IMR-90 (cell line): ENCODE measurements at regions not wholly inside any gene's neighbourhood (a gene's known extent, or its start where the extent isn't known, plus 50 kb on each side); places are given as distances from the start of the nearest gene placed in this dataset.

ENCODE experiments used
- ATAC-seq: fragments of 200-7000 bp; cut with Tn5 transposase; 2 replicates; pipeline ENCODE4 v1.9.1; 2020; ENCODE audit warnings: low read depth, mild to moderate bottlenecking, moderate library complexity
- BruUV-seq: library from RNA; stranded (reverse); fragments of 400-500 nt; replicated peaks from 2 replicates; lab custom pipeline; 2021; lab: Mats Ljungman, UMichigan
- CTCF ChIA-PET: fragments of 300-600 bp; formaldehyde crosslinking; extraction: SDS; loops from one replicate; lab custom pipeline; 2021; ENCODE audit warnings: antibody characterized with exemption; lab: Yijun Ruan, JAX
- POLR2A ChIA-PET: fragments of 300-600 bp; sonication (Branson Sonifier 250); formaldehyde crosslinking; loops from one replicate; lab custom pipeline; 2022; ENCODE audit warnings: antibody characterized with exemption; ENCODE audit not compliant: unreplicated experiment; lab: Charles Lee
- DNase-seq: peaks from one replicate; pipeline ENCODE4 v3.0.0; 2013
- H2AFZ ChIP-seq: replicated peaks from 2 replicates; pipeline ENCODE3; 2013; ENCODE audit warnings: low read length, mild to moderate bottlenecking; ENCODE audit not compliant: poor library complexity
- H2AK5ac ChIP-seq: 2 replicates; pipeline ENCODE4 v1.6.1; 2013; ENCODE audit warnings: low read depth, low read length, inconsistent platforms
- H2AK9ac ChIP-seq: replicated peaks from 2 replicates; pipeline ENCODE3; 2013; ENCODE audit warnings: mild to moderate bottlenecking, low read depth, low read length, moderate library complexity; ENCODE audit not compliant: poor library complexity
- H2BK120ac ChIP-seq: 2 replicates; pipeline ENCODE4 v1.6.1; 2013; ENCODE audit warnings: low read depth, low read length, inconsistent platforms
- H2BK15ac ChIP-seq: 3 replicates; pipeline ENCODE4 v1.6.1; 2013; ENCODE audit warnings: low read depth, low read length, inconsistent platforms
- H2BK20ac ChIP-seq: 2 replicates; pipeline ENCODE4 v1.6.1; 2013; ENCODE audit warnings: low read depth, mild to moderate bottlenecking, inconsistent platforms, low read length, moderate library complexity
- H2BK5ac ChIP-seq: 2 replicates; pipeline ENCODE4 v1.6.1; 2013; ENCODE audit warnings: mild to moderate bottlenecking, low read depth, low read length, inconsistent platforms; ENCODE audit not compliant: poor library complexity, severe bottlenecking
- H3K14ac ChIP-seq: replicated peaks from 2 replicates; pipeline ENCODE4 v1.6.1; 2013; ENCODE audit warnings: low read depth, low read length, inconsistent platforms
- H3K18ac ChIP-seq: 2 replicates; pipeline ENCODE4 v1.6.1; 2013; ENCODE audit warnings: low read depth, low read length, control low read depth
- H3K23ac ChIP-seq: 2 replicates; pipeline ENCODE4 v1.6.1; 2013; ENCODE audit warnings: low read depth, low read length, inconsistent platforms
- H3K27ac ChIP-seq: 2 replicates; pipeline ENCODE4 v1.5.1; 2013; ENCODE audit warnings: mild to moderate bottlenecking, control low read depth, low read length; ENCODE audit not compliant: insufficient read depth
- H3K27me3 ChIP-seq: 2 replicates; pipeline ENCODE4 v1.6.1; 2013; ENCODE audit warnings: low read length; ENCODE audit not compliant: control insufficient read depth, insufficient read depth
- H3K36me3 ChIP-seq: 2 replicates; pipeline ENCODE4 v1.6.1; 2013; ENCODE audit warnings: low read length, mixed read lengths; ENCODE audit not compliant: control insufficient read depth, insufficient read depth
- H3K4ac ChIP-seq: 2 replicates; pipeline ENCODE4 v1.6.1; 2013; ENCODE audit warnings: low read depth, low read length, inconsistent platforms
- H3K4me1 ChIP-seq: 2 replicates; pipeline ENCODE4 v1.6.1; 2013; ENCODE audit warnings: low read length, mixed read lengths; ENCODE audit not compliant: control insufficient read depth, insufficient read depth
- H3K4me2 ChIP-seq: 2 replicates; pipeline ENCODE4 v1.6.1; 2013; ENCODE audit warnings: low read depth, mild to moderate bottlenecking, control low read depth, low read length, moderate library complexity
- H3K4me3 ChIP-seq: 2 replicates; pipeline ENCODE4 v1.5.1; 2013; ENCODE audit warnings: low read depth, mild to moderate bottlenecking, control low read depth, low read length, moderate library complexity; ENCODE audit not compliant: insufficient read depth
- H3K56ac ChIP-seq: 2 replicates; pipeline ENCODE4 v1.6.1; 2013; ENCODE audit warnings: low read length, inconsistent platforms; ENCODE audit not compliant: insufficient read depth; ENCODE audit errors: extremely low read depth
- H3K79me1 ChIP-seq, 2 experiments: 2 replicates each; pipeline ENCODE4 v1.6.1; 2013; ENCODE audit warnings: low read length in 2 of 2, inconsistent platforms in 1 of 2, low read depth in 1 of 2
- H3K9ac ChIP-seq: 2 replicates; pipeline ENCODE4 v1.6.1; 2013; ENCODE audit warnings: low read depth, low read length, control low read depth
- H3K9me1 ChIP-seq: 2 replicates; pipeline ENCODE4 v1.6.1; 2013; ENCODE audit warnings: low read length, inconsistent platforms; ENCODE audit not compliant: insufficient read depth
- H3K9me3 ChIP-seq: 2 replicates; pipeline ENCODE4 v1.6.1; 2013; ENCODE audit warnings: low read length; ENCODE audit not compliant: control insufficient read depth, insufficient read depth
- H4K20me1 ChIP-seq: 2 replicates; pipeline ENCODE4 v1.6.1; 2013; ENCODE audit warnings: low read length, inconsistent platforms; ENCODE audit not compliant: insufficient read depth
- H4K5ac ChIP-seq: 2 replicates; pipeline ENCODE4 v1.6.1; 2013; ENCODE audit warnings: mild to moderate bottlenecking, low read depth, low read length, control low read depth
- H4K8ac ChIP-seq, 2 experiments: 2 replicates each; pipeline ENCODE4 v1.6.1; 2013; ENCODE audit warnings: low read depth in 2 of 2, low read length in 2 of 2, control low read depth in 1 of 2, inconsistent platforms in 1 of 2
- H4K91ac ChIP-seq: 2 replicates; pipeline ENCODE4 v1.6.1; 2013; ENCODE audit warnings: low read depth, low read length, inconsistent platforms; ENCODE audit not compliant: insufficient read depth
- BHLHE40 ChIP-seq: fragments of 150-350 bp; IDR thresholded peaks from 2 replicates; pipeline ENCODE4 v1.6.1; 2016; ENCODE audit warnings: mild to moderate bottlenecking, low read depth, low read length
- CEBPB ChIP-seq: IDR thresholded peaks from 2 replicates; pipeline ENCODE4 v1.6.1; 2012; ENCODE audit warnings: low read depth, low read length, improper control_type of control experiment
- ELK1 ChIP-seq: fragments of 150-350 bp; IDR thresholded peaks from 2 replicates; pipeline ENCODE4 v1.6.1; 2016; ENCODE audit warnings: low read depth, mild to moderate bottlenecking, low read length, moderate library complexity, borderline replicate concordance
- FOS ChIP-seq: fragments of 150-350 bp; IDR thresholded peaks from 2 replicates; pipeline ENCODE4 v1.6.1; 2016; ENCODE audit warnings: low read depth, low read length
- MXI1 ChIP-seq: IDR thresholded peaks from 2 replicates; pipeline ENCODE4 v1.6.1; 2012; ENCODE audit warnings: low read depth, mild to moderate bottlenecking, low read length, moderate library complexity, borderline replicate concordance
- POLR2A ChIP-seq: IDR thresholded peaks from 2 replicates; pipeline ENCODE4 v1.6.1; 2012; ENCODE audit warnings: mild to moderate bottlenecking, low read depth, low read length
- RAD21 ChIP-seq: IDR thresholded peaks from 2 replicates; pipeline ENCODE4 v1.6.1; 2012; ENCODE audit warnings: low read length, improper control_type of control experiment
- RCOR1 ChIP-seq: IDR thresholded peaks from 2 replicates; pipeline ENCODE4 v1.6.1; 2012; ENCODE audit warnings: mild to moderate bottlenecking, low read length, improper control_type of control experiment; ENCODE audit not compliant: insufficient replicate concordance
- USF2 ChIP-seq: fragments of 150-350 bp; IDR thresholded peaks from 2 replicates; pipeline ENCODE4 v1.6.1; 2017; ENCODE audit warnings: mild to moderate bottlenecking, antibody characterized with exemption, low read length, low read depth
- WGBS, 2 experiments: methylation state at CpG; one replicate each; pipeline versions ENCODE4 v1.1.5 to v1.1.7; 2013; ENCODE audit warnings: missing lambda C conversion rate in 2 of 2; ENCODE audit not compliant: insufficient read length in 1 of 2; ENCODE audit errors: extremely low coverage in 2 of 2; 5-methylcytosine and 5-hydroxymethylcytosine counted together
- dilution Hi-C: fragments of 300-500 bp; cut with HindIII; formaldehyde crosslinking; loops from one replicate; pipeline ENCODE4 v1.14.3; 2018; ENCODE audit warnings: low sequenced_read_pairs; ENCODE audit not compliant: unreplicated experiment
- in situ Hi-C: fragments of 300-500 bp; cut with MboI; formaldehyde crosslinking; loops from 3 replicates; pipeline ENCODE4 v1.14.3; 2019; ENCODE audit warnings: low sequenced_read_pairs, inconsistent platforms, mixed read lengths
- intact Hi-C: fragments of 100-400 bp; cut with micrococcal nuclease; formaldehyde crosslinking; loops from 2 replicates; pipeline ENCODE4 v1.10.0; 2022

- in situ Hi-C loops (no loop called here), dilution Hi-C loops (no loop called here), intact Hi-C loops (no loop called here)
- ChIA-PET POLR2A (no interaction called here), CTCF (no interaction called here)
- H3K9me3 ChIP-seq = no peaks in the 10 kb centered on the region; the same call in 1 of the 2 replicates
- H3K23ac ChIP-seq = no peak overlapping the region
- no peak overlapping the region for H3K14ac ChIP-seq
- no peak overlapping the region for H3K4me2 ChIP-seq
- peak; percentile 16 for DNase-seq
- peaks cover 3% of the 10 kb centered on the region for H3K27me3 ChIP-seq
- no peaks in the 10 kb centered on the region for H4K20me1 ChIP-seq
- no peak overlapping the region for H3K4ac ChIP-seq
- H4K8ac ChIP-seq = no peak overlapping the region
- H4K91ac ChIP-seq = no peak overlapping the region
- no peak for TF ChIP-seq ELK1
- TF ChIP-seq USF2 = no peak
- TF ChIP-seq POLR2A = no peak
- no peak for TF ChIP-seq RCOR1
- no peak for TF ChIP-seq BHLHE40
- no peak for TF ChIP-seq FOS
- TF ChIP-seq MXI1 = no peak
- no peak for TF ChIP-seq CEBPB
- no peak for TF ChIP-seq RAD21
- no peak overlapping the region for H3K4me3 ChIP-seq
- peaks cover 5% of the 10 kb centered on the region for H3K9me1 ChIP-seq
- no peaks in the 10 kb centered on the region for H3K36me3 ChIP-seq
- no TSS peak for BruUV-seq
- H4K5ac ChIP-seq = no peak overlapping the region
- H3K27ac ChIP-seq = no peak overlapping the region
- H3K18ac ChIP-seq = no peak overlapping the region
- no peak overlapping the region for H3K56ac ChIP-seq
- no peak for ATAC-seq
- H2BK5ac ChIP-seq = no peak overlapping the region
- no peak overlapping the region for H2AFZ ChIP-seq
- H3K79me1 ChIP-seq = no peaks in the 10 kb centered on the region
- H2BK20ac ChIP-seq = no peak overlapping the region
- no peak overlapping the region for H2BK15ac ChIP-seq
- H2AK9ac ChIP-seq = no peak overlapping the region
- peaks cover 4% of the 10 kb centered on the region; the same call in 1 of the 2 replicates for H3K4me1 ChIP-seq
- H2BK120ac ChIP-seq = no peak overlapping the region
- H2AK5ac ChIP-seq = no peak overlapping the region
- 36% methylated on average over 2 of the region's 4 CpGs; no CpG with 5 or more reads in 1 of the 2 experiments for WGBS, 2 experiments
- no peak overlapping the region for H3K9ac ChIP-seq
These were observed 96.0 kb upstream of the JCAD start for GRCh38 chr10:30155401-30155800.
